CD4-positive, alpha-beta T cell (primary cell): ENCODE measurements at regions not wholly inside any gene's neighbourhood (a gene's known extent, or its start where the extent isn't known, plus 50 kb on each side); places are given as distances from the start of the nearest gene placed in this dataset.

Experiments
- ATAC-seq: fragments of 200-7000 bp; cut with Tn5 transposase; one replicate; pipeline ENCODE4 v1.10.0; 2022; ENCODE audit warnings: mild to moderate bottlenecking; ENCODE audit not compliant: poor library complexity
- CTCF ChIA-PET: fragments of 350-600 bp; sonication (Branson Sonifier 250); formaldehyde crosslinking; loops from one replicate; lab custom pipeline; 2021; ENCODE audit warnings: antibody characterized with exemption, inconsistent platforms; lab: Charles Lee
- POLR2A ChIA-PET: fragments of 350-600 bp; sonication (Branson Sonifier 250); formaldehyde crosslinking; loops from one replicate; lab custom pipeline; 2021; ENCODE audit warnings: antibody characterized with exemption, inconsistent platforms; lab: Charles Lee
- DNase-seq, 14 experiments: peaks; one replicate each; pipeline ENCODE4 v3.0.0-alpha.2; 2013 to 2020; ENCODE audit warnings: mixed read lengths in 2 of 14
- H3K27ac ChIP-seq, 2 donors: one replicate each; pipeline versions ENCODE4 v1.5.1 to v1.7.0; 2013; ENCODE audit warnings: low read length in 2 of 2, low read depth in 1 of 2, mild to moderate bottlenecking in 1 of 2
- H3K27me3 ChIP-seq, 2 experiments: 1 replicate in 1 of 2; 2 replicates in 1 of 2; pipeline versions ENCODE4 v1.6.1 to v1.7.0; 2013; ENCODE audit warnings: low read length in 2 of 2, control low read depth in 1 of 2, mild to moderate bottlenecking in 1 of 2, moderate library complexity in 1 of 2; ENCODE audit not compliant: insufficient read depth in 2 of 2, control insufficient read depth in 1 of 2
- H3K36me3 ChIP-seq: one replicate; pipeline ENCODE4 v1.6.1; 2013; ENCODE audit warnings: low read length, control low read depth; ENCODE audit not compliant: insufficient read depth
- H3K4me1 ChIP-seq: one replicate; pipeline ENCODE4 v1.6.1; 2013; ENCODE audit warnings: low read length, control low read depth; ENCODE audit not compliant: insufficient read depth
- H3K4me3 ChIP-seq: one replicate; pipeline ENCODE4 v1.5.1; 2013; ENCODE audit warnings: mild to moderate bottlenecking, low read length, moderate library complexity
- H3K9me3 ChIP-seq, 2 experiments: 1 replicate in 1 of 2; 2 replicates in 1 of 2; pipeline versions ENCODE4 v1.6.1 to v1.7.0; 2013; ENCODE audit warnings: low read length in 2 of 2, mild to moderate bottlenecking in 2 of 2, control low read depth in 1 of 2, moderate library complexity in 1 of 2; ENCODE audit not compliant: control insufficient read depth in 1 of 2, insufficient read depth in 1 of 2
- H3K27ac Mint-ChIP-seq: one replicate; pipeline ENCODE4 v1.8.0; 2020; ENCODE audit warnings: mixed read lengths
- H3K27me3 Mint-ChIP-seq: one replicate; pipeline ENCODE4 v1.8.0; 2021; ENCODE audit warnings: mixed read lengths
- H3K36me3 Mint-ChIP-seq: one replicate; pipeline ENCODE4 v1.8.0; 2021; ENCODE audit warnings: low read depth, mixed read lengths
- H3K4me1 Mint-ChIP-seq: one replicate; pipeline ENCODE4 v1.8.0; 2021; ENCODE audit warnings: low read depth, mixed read lengths
- H3K4me3 Mint-ChIP-seq: one replicate; pipeline ENCODE4 v1.8.0; 2020; ENCODE audit warnings: mild to moderate bottlenecking, mixed read lengths
- H3K9me3 Mint-ChIP-seq: one replicate; pipeline ENCODE4 v1.8.0; 2020; ENCODE audit warnings: mixed read lengths
- CTCF ChIP-seq: fragments of 200-600 bp; IDR thresholded peaks from one replicate; pipeline ENCODE4 v1.8.0; 2022; ENCODE audit warnings: antibody characterized with exemption, mild to moderate bottlenecking
- intact Hi-C, 2 experiments: fragments of 100-400 bp; cut with DNase I in 1 of 2; cut with micrococcal nuclease in 1 of 2; formaldehyde crosslinking; loops; one replicate each; pipeline versions ENCODE4 v1.15.1 to v1.9.0; 2023 to 2025; cut with DNase I, micrococcal nuclease

GRCh38 chr20:1801929-1802306, 93.3 kb upstream of the SIRPA start:
- peaks cover 16% of the 10 kb centered on the region for H3K4me1 Mint-ChIP-seq
- ChIA-PET POLR2A (no interaction called here), CTCF (no interaction called here)
- H3K9me3 Mint-ChIP-seq: no peaks in the 10 kb centered on the region
- DNase-seq (no peak), ATAC-seq (no peak)
- H3K4me1 ChIP-seq: peaks cover 16% of the 10 kb centered on the region
- H3K27me3 ChIP-seq: peaks cover 34 to 53% of the 10 kb centered on the region in 2 experiments
- H3K36me3 Mint-ChIP-seq: no peaks in the 10 kb centered on the region
- intact Hi-C loops: loop anchor here in 1 of 2 experiments (1.0 kb wide), 1 partner anchor 370 kb away; no protein-coding TSS in a partner anchor
- no peaks in the 10 kb centered on the region for H3K36me3 ChIP-seq
- H3K4me3 ChIP-seq: no peak overlapping the region
- peak overlapping the region; percentile 71 for H3K4me3 Mint-ChIP-seq
- H3K27me3 Mint-ChIP-seq: peaks cover 77% of the 10 kb centered on the region
- no peak overlapping the region for H3K27ac Mint-ChIP-seq
- TF ChIP-seq CTCF: no peak
- H3K9me3 ChIP-seq: no peaks in the 10 kb centered on the region
- no peak overlapping the region for H3K27ac ChIP-seq

GRCh38 chr20:1801225-1801928, 93.8 kb upstream of the SIRPA start:
- H3K27ac ChIP-seq: no peak overlapping the region
- peaks cover 34 to 53% of the 10 kb centered on the region in 2 experiments for H3K27me3 ChIP-seq
- peaks cover 16% of the 10 kb centered on the region for H3K4me1 ChIP-seq
- no peak for TF ChIP-seq CTCF
- ChIA-PET CTCF (no interaction called here), POLR2A (no interaction called here)
- Mint-ChIP-seq H3K9me3 (no peaks in the 10 kb centered on the region), H3K36me3 (no peaks in the 10 kb centered on the region), H3K4me3 (peak overlapping the region; percentile 3), H3K4me1 (peaks cover 16% of the 10 kb centered on the region), H3K27ac (no peak overlapping the region), H3K27me3 (peaks cover 76% of the 10 kb centered on the region)
- DNase-seq (no peak), ATAC-seq (no peak)
- H3K4me3 ChIP-seq: no peak overlapping the region
- H3K36me3 ChIP-seq: no peaks in the 10 kb centered on the region
- intact Hi-C loops: no loop called here
- H3K9me3 ChIP-seq: no peaks in the 10 kb centered on the region

GRCh38 chr20:1800777-1801176, 94.4 kb upstream of the SIRPA start:
- Mint-ChIP-seq H3K9me3 (no peaks in the 10 kb centered on the region), H3K36me3 (no peaks in the 10 kb centered on the region), H3K27me3 (peaks cover 70% of the 10 kb centered on the region), H3K4me1 (peaks cover 16% of the 10 kb centered on the region), H3K4me3 (no peak overlapping the region), H3K27ac (no peak overlapping the region)
- Histone ChIP-seq H3K9me3 (no peaks in the 10 kb centered on the region), H3K27me3 (peaks cover 34 to 51% of the 10 kb centered on the region in 2 experiments), H3K4me1 (peaks cover 16% of the 10 kb centered on the region), H3K36me3 (no peaks in the 10 kb centered on the region), H3K4me3 (no peak overlapping the region), H3K27ac (no peak overlapping the region)
- ChIA-PET CTCF (no interaction called here), POLR2A (no interaction called here)
- no peak for TF ChIP-seq CTCF
- DNase-seq: no peak
- intact Hi-C loops: no loop called here
- no peak for ATAC-seq
